T-helper 2 cell treated with Interferon-gamma antibody and Interleukin-4, amounts not matched to agents 5 μg/mL and 100 μg/mL, for 36 hours (primary cell): ENCODE measurements at regions not wholly inside any gene's neighbourhood (a gene's known extent, or its start where the extent isn't known, plus 50 kb on each side); places are given as distances from the start of the nearest gene placed in this dataset.
A peak's percentile ranks its signal among the peaks of the same experiment; 100 is the strongest.
"Not testable (repeated sequence)": the region's sequence is repeated elsewhere in the genome, so short reads cannot be mapped to it uniquely, and the experiment has no call there.

Experiments used
- DNase-seq: peaks from one replicate; pipeline ENCODE4 v3.0.0; 2021; ENCODE audit warnings: low spot score
- H3K27ac Mint-ChIP-seq: one replicate; pipeline ENCODE4 v1.8.0; 2021; ENCODE audit warnings: mild to moderate bottlenecking, mixed read lengths
- H3K27me3 Mint-ChIP-seq: one replicate; pipeline ENCODE4 v1.8.0; 2021; ENCODE audit warnings: low read depth, mixed read lengths
- H3K36me3 Mint-ChIP-seq: one replicate; pipeline ENCODE4 v1.8.0; 2021; ENCODE audit warnings: low read depth, mixed read lengths
- H3K4me1 Mint-ChIP-seq: one replicate; pipeline ENCODE4 v1.8.0; 2021; ENCODE audit warnings: low read depth, mixed read lengths
- H3K4me3 Mint-ChIP-seq: one replicate; pipeline ENCODE4 v1.8.0; 2022; ENCODE audit warnings: mild to moderate bottlenecking, moderate library complexity, mixed read lengths
- H3K9me3 Mint-ChIP-seq: one replicate; pipeline ENCODE4 v1.8.0; 2021; ENCODE audit warnings: mixed read lengths

DNA sequence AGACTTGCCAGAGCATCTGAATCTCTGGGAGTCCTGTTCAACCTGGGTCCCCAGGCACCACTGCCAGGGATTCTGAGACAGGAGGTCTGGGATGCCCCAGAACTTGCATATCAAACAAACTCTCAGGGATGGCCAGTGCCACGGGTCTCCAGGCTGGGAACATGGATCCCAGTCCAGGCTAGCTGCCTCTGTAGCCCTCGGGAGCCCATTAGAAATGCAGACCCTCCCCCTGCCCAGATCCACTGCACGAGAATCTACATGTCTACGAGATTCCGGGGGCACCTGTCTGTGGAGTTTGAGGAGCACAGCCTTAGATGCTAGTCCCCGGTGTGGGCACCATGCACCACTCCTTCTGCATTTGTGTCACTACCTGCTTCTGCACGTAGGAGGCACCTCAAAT lies 183.9 kb downstream of the NPIPB11 start:
- H3K4me3 Mint-ChIP-seq, H3K27ac Mint-ChIP-seq, DNase-seq, H3K27me3 Mint-ChIP-seq: not testable (repeated sequence)
- Mint-ChIP-seq H3K36me3 (peaks cover 27% of the 10 kb centered on the region), H3K4me1 (peaks cover 14% of the 10 kb centered on the region), H3K9me3 (peaks cover 25% of the 10 kb centered on the region)

DNA sequence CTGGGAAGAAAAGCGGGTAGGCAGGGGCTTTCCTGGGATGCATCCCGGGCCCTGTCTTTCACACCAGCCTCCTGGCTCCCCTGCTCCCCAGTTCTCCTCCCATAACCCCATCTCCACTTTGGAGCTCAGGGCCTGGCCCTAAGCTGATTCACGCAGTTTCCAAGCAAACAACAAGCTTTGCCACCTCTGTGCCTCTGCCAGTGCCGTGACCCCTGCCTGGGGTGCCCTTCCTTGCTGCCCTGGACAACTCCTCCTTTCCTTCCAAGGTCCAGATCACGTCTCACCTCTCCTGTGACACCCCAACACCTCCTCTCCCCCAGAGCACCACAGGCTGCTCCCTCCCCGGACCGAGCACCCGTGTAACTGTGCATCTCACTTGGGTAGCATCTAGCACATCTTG lies 184.5 kb downstream of the NPIPB11 start:
- not testable (repeated sequence) for H3K27me3 Mint-ChIP-seq, H3K27ac Mint-ChIP-seq, H3K4me3 Mint-ChIP-seq, DNase-seq
- peaks cover 29% of the 10 kb centered on the region for H3K36me3 Mint-ChIP-seq
- H3K4me1 Mint-ChIP-seq = peaks cover 12% of the 10 kb centered on the region
- H3K9me3 Mint-ChIP-seq = peaks cover 25% of the 10 kb centered on the region

DNA sequence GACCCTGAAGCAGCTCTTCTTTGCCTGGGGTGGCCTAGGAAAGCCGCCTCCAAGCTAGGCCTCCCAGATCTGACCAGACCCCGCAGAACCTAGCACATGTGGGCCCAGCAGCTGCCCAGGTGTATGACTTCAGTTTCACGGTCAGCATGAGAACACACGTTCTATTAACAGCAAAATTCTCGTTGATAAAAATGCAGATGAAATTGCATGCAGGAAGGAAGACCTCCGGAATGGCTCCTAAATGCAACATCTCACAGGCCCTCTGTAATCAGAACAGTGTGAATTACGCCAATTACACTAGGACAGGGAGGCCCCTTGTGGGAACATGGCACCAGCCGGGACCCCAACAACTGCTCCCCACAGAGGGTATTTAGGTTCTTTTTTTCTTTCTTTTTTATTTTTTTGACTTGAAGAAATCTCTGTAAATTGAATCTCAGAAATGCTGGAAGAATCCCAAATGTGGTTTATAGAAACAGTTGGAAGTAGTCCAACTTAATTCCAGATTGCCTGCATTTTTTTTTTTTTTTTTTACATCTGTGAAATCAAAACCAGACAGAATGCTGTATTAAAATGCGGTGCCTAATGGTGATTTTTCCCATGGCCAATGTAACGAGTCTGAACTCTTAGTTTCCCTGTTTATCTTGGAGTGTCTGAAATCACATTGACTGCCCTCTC lies 185.1 kb downstream of the NPIPB11 start:
- not testable (repeated sequence) for H3K27me3 Mint-ChIP-seq, H3K27ac Mint-ChIP-seq, H3K4me3 Mint-ChIP-seq, DNase-seq, H3K4me1 Mint-ChIP-seq
- peaks cover 20% of the 10 kb centered on the region for H3K9me3 Mint-ChIP-seq
- peaks cover 29% of the 10 kb centered on the region for H3K36me3 Mint-ChIP-seq

DNA sequence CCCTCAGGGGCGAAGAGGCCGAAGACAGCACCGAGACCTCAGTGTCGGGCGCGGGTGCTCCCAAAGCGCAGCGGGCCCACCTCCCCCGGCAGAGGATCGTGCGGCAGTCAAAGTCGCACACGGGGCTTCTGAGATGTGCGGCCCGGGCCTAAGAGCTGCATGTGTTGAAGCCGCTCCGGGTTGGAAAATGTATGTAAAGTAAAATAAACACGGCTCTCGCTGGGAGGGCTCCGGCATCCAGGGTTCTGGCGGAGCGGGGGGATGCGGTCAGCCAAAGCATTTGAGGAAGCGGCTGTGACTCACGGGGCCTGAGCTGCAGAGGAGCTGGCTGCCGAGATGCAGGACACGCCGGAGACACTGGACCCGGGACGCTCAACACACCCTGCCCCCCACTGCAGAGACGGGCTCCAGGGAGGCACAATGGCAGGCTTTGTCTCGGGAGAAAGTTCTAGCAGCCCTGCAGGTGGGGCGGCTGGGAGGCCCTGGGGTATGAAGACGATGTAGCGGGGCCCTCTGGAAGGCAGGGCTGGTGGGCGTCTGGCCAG lies 185.8 kb downstream of the NPIPB11 start:
- DNase-seq, H3K27me3 Mint-ChIP-seq: not testable (repeated sequence)
- H3K36me3 Mint-ChIP-seq = peaks cover 29% of the 10 kb centered on the region

DNA sequence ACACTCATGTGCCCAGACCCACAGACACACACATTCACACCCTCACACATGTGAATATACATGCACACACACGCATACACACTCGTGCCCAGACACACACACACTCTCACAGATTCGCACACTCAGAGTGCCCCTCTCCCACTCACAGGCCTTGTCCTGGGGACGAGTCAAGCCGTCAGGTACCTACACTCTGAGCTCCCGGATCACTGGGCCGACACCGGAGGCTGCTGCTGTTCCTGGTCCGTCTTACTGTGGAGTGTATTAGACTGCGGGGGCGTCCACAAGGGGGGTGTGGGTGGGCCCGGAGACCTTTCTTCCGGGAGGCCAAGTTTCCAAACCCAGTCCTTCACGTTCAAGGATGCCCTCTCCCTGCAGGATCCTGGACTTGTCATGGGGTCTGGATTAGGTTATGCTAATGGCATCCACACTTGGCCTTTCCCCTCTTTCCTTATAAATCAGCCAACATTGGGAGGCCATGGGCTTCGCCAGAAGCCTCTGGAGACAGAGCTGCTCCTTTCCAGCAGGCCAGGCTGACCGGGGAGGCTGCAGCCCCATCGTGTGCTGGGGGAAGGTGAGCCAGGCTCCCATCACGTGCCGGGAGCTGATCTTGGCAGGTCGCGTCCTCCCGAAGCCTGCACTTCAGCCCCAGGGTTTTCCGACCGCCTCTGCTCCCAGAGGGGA lies 186.4 kb downstream of the NPIPB11 start:
- H3K27ac Mint-ChIP-seq = not testable (repeated sequence)
- H3K36me3 Mint-ChIP-seq = peaks cover 29% of the 10 kb centered on the region

More for the DNA sequence above, 185.8 kb downstream of the NPIPB11 start:
- H3K4me1 Mint-ChIP-seq, H3K4me3 Mint-ChIP-seq, H3K27ac Mint-ChIP-seq: not testable (repeated sequence)
- H3K9me3 Mint-ChIP-seq = peaks cover 16% of the 10 kb centered on the region

DNA sequence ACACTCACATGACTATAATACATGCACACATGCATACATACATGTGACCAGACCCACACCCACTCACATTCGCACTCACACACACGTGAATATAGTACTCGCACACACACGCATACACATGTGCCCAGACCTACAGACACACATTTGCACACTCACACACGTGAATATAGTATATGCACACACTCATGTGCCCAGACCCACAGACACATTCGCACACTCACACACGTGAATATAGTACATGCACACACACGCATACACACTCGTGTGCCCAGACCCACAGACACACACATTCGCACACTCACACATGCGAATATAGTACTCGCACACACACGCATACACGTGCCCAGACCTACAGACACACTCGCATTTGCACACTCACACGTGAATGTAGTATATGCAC lies 186.9 kb downstream of the NPIPB11 start:
- not testable (repeated sequence) for DNase-seq, H3K27me3 Mint-ChIP-seq, H3K27ac Mint-ChIP-seq, H3K4me1 Mint-ChIP-seq, H3K4me3 Mint-ChIP-seq
- Mint-ChIP-seq H3K9me3 (peaks cover 16% of the 10 kb centered on the region), H3K36me3 (peaks cover 29% of the 10 kb centered on the region)

More for the DNA sequence above, 186.4 kb downstream of the NPIPB11 start:
- H3K27me3 Mint-ChIP-seq, H3K4me1 Mint-ChIP-seq, H3K4me3 Mint-ChIP-seq, DNase-seq: not testable (repeated sequence)
- peaks cover 16% of the 10 kb centered on the region for H3K9me3 Mint-ChIP-seq

DNA sequence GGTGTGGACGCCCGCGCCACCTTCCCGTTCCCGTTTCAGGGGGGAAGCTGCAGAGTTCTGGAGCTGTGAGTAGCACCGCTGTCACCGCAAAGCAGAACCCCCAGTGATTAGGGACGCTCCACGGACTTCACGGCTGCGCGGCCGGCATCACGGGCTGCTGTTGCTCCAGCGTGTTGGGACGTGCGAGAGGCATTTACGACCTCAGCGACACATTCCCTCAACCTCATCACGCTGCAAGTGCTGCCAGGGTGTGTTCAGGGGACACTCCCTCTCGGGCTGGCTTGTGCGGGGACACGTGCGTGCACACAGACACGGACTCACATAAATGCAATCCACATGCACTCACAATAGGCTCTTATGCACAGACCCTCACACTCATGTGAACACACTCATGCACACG lies 187.9 kb downstream of the NPIPB11 start:
- not testable (repeated sequence) for DNase-seq, H3K4me1 Mint-ChIP-seq, H3K27ac Mint-ChIP-seq, H3K4me3 Mint-ChIP-seq, H3K27me3 Mint-ChIP-seq
- Mint-ChIP-seq H3K36me3 (peaks cover 27% of the 10 kb centered on the region), H3K9me3 (peaks cover 16% of the 10 kb centered on the region)

DNA sequence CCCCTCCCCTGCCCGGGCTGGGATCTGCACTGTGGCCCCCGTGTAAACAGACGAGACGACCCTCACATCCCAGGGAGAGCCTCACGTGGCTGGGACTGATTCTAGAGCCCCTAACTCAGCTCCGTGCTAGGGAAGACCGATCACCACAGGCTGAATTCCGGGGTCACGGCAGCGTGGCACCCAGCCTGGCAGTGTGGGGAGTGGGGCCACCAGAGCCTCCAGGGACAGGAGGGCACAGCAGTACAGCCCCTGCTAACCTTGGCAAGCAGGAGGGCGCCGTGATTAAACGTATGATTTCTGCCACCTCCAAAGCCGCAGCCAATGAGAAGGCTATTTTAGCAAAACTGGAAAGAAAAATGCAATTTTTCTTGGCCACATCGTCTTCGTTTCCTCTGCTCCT lies 188.3 kb downstream of the NPIPB11 start:
- not testable (repeated sequence) for H3K4me1 Mint-ChIP-seq, H3K4me3 Mint-ChIP-seq, DNase-seq, H3K27ac Mint-ChIP-seq, H3K27me3 Mint-ChIP-seq
- Mint-ChIP-seq H3K36me3 (peaks cover 24% of the 10 kb centered on the region), H3K9me3 (peaks cover 13% of the 10 kb centered on the region)

DNA sequence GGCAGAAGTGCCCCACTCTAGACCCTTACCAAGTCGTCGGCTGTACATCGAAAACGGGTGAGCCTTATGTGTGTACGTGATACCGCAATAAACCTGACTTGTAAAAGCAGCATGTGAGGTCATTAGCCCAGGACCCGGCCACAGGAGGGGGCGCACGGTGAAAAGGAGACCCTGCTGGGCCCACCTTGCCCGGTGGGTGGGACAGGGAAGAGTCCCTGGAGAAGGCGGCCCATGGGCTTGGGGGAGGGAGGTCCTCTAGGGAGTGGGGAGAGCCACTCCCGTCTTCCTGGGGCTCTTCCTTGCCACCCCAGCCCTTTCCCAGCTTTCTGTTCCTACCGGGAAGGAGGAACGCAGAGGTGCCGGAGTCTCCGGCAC lies 188.8 kb downstream of the NPIPB11 start:
- not testable (repeated sequence) for DNase-seq, H3K4me3 Mint-ChIP-seq, H3K4me1 Mint-ChIP-seq, H3K27me3 Mint-ChIP-seq, H3K27ac Mint-ChIP-seq
- Mint-ChIP-seq H3K9me3 (peaks cover 11% of the 10 kb centered on the region), H3K36me3 (peaks cover 22% of the 10 kb centered on the region)

DNA sequence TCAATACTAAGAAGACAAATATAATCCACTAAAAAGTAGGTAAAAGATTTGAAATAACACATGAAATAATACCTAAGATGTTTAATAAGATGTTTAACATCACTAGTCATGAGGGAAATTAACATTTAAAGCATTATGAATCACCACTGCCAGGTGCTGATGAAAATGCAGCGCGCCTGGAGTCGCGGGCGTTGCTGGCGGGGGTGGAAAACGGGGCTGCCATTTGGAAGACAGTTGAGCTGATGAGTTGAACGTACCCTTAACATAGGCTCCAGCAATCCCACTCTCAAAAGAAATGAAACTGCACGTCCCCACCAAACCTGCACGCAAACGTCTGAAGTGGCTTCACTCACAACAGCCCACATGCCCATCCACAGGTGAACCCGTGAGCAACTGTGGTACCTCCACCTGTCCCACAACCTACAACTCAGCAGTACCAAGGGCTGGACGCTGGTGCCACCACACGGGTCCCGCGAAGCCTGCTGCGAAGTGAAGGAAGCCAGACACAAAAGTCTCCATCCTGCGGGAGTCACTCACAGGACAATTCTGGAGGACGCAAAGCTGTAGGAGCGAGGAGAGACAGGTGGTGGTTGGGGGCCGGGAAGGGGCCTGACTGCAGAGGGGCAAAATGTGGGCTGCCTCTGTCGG lies 189.3 kb downstream of the NPIPB11 start:
- Mint-ChIP-seq H3K36me3 (peaks cover 21% of the 10 kb centered on the region), H3K9me3 (peaks cover 11% of the 10 kb centered on the region)
- not testable (repeated sequence) for H3K27me3 Mint-ChIP-seq, H3K4me3 Mint-ChIP-seq, DNase-seq, H3K27ac Mint-ChIP-seq, H3K4me1 Mint-ChIP-seq

DNA sequence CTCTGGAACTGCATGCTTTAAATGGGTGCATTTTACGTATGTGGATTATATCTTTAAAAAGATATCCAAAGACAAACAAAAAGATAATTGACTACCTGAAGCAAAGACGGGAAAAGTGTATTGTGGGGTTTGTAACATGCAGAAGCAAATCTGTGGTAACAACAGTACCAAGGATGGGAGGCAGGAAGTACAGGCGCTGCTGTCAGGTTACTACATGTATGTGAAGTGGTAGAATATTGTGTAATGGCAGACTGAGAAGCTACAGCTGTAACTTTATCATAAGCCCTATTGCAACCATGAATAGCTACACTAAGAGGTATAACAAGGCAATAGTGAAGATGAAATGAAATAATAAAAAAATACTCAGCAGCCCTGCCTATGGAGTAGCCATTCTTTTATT lies 192.7 kb downstream of the NPIPB11 start:
- peak overlapping the region; percentile 4 for H3K27ac Mint-ChIP-seq
- H3K4me3 Mint-ChIP-seq, H3K27me3 Mint-ChIP-seq, H3K36me3 Mint-ChIP-seq, DNase-seq, H3K4me1 Mint-ChIP-seq, H3K9me3 Mint-ChIP-seq: not testable (repeated sequence)

DNA sequence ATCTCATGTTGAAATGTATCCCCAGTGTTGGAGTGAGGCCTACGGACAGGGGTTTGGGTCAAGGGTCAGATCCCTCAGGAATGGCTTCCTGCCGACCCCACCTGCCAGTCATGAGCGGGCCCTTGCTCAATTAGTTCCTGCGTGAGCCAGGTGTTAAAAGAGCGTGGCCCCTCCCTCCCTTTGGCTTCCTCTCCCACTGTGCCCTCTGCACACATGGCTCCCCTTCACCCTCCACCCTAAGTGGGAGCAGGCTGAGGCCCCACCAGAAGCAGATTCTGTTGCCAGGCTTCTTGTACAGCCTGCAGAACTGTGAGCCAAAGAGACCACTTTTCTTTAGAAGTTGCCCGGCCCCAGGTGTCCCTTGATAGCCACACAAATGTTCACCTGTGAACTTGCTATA lies 193.3 kb downstream of the NPIPB11 start:
- not testable (repeated sequence) for DNase-seq, H3K9me3 Mint-ChIP-seq, H3K36me3 Mint-ChIP-seq, H3K27ac Mint-ChIP-seq, H3K27me3 Mint-ChIP-seq, H3K4me1 Mint-ChIP-seq, H3K4me3 Mint-ChIP-seq

DNA sequence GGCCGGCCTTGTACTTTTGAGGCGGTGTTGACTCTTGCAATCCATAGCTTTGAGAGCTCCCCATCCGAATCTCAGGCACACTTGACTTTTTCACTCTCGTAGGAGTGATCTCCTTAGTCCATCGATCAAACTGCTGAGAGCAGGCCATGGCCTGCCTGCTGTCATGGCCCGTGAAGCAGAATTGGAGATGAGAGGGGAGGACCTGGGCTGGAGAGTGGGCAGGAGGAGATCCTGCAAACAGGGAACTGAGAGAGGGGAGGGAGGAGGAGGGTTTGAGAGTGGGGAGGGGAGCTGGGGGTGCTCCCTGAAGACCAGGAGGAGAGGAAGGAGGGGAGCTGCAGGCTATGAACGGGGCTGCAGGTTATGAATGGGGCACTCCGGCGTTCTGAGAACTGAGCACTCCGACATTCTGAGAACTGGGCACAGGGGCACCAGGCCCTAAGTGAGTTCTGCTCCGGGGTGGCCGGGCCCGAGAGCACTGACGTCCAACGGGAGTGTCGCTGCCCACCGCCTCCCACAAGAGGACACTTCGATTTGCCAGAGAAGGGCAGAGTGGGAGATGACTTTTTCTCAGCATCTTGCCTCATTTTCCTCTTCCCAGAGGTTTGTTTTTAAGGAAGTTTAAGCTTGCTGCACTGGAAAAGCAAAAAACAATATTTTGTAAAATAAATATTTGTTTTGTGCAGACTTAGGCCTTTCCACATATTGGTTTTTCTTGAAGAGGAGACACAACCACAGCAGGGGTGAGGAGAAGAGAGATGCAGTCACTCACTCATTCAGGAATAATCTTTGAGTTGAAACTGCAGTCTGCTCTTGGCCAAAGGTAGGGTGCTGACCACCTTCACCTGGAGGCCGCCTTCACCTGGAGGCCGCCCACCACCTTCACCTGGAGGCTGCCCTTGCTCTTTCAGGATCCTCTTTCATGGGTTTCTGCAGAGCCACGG lies 194.2 kb downstream of the NPIPB11 start:
- H3K4me1 Mint-ChIP-seq, H3K9me3 Mint-ChIP-seq, H3K36me3 Mint-ChIP-seq, H3K27ac Mint-ChIP-seq, H3K27me3 Mint-ChIP-seq, DNase-seq, H3K4me3 Mint-ChIP-seq: not testable (repeated sequence)
